Stimulated activated CD8-positive, alpha-beta memory T cell treated with anti-CD3 and anti-CD28 coated beads, Interleukin-12 subunit alpha, Interleukin-12 subunit beta, amount 100 ng/mL, for 1 hour (primary cell): ENCODE measurements at regions not wholly inside any gene's neighbourhood (a gene's known extent, or its start where the extent isn't known, plus 50 kb on each side); places are given as distances from the start of the nearest gene placed in this dataset.
"Not testable (repeated sequence)": the region's sequence is repeated elsewhere in the genome, so short reads cannot be mapped to it uniquely, and the experiment has no call there.

ENCODE experiments used
- DNase-seq: peaks from one replicate; pipeline ENCODE4 v3.0.0-alpha.2; 2020; ENCODE audit warnings: low read depth

DNA sequence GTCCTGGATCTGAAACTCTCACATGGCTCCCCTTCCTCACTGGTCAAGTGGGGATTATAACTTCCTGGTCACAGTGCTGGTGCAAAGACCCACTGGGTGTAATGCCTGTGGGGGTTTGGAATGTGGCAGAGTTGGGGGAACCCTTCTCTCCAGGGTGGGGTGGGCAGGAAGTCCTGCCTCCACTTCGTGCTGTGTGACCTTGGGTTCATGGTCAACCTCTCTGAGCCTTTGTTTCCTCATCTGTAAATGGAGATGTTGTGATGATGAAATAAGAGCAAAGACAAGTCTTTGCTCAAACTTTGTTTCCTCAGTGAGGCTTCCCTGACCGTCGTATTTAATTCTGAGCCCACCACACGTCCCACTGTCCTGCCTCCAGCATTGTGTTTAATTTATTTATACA is 564.7 kb downstream of the PTPRU start:
- no peak for DNase-seq

- DNase-seq: no peak
Observed at GRCh38 chr1:29800522-29800956, 564.2 kb downstream of the PTPRU start.

GRCh38 chr1:29800120-29800519 is 563.8 kb downstream of the PTPRU start:
- DNase-seq: no peak

DNA sequence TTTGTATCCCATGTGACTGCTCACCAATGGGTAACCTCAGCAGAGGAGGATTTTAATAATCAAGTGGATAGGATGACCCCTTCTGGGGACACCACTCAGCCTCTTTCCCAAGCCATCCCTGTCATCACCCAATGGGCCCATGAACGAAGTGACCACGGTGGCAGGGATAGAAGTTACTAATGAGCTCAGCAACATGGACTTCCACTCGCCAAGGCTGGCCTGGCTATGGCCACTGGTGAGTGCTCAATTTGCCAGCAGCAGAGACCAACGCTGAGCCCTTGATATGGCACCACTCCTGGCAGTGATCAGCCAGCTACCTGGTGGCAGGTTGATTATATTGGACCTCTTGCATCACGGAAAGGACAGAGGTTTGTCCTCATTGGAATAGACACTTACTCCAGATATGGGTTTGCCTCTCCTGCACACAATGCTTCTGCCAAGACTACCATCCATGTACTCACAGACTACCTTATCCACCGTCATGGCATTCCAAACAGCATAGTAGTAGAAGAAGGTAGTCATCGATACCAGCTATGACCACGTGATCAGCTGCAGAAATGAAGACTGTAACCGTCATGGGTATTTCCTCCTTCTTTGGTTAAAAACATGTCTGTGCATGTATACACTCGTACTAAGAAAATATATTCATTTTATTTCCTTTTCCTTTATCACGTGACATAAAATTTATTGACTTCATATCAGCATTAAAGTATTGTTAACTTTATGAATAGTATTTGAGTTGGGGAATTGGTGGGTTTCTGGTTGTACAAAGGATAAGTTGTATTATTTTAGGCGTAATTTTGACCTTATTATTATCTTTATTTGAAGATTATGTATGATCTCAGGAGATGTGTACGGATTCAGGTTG is 562.6 kb downstream of the PTPRU start:
- DNase-seq: no peak

GRCh38 chr1:29797125-29797524 is 560.8 kb downstream of the PTPRU start:
- DNase-seq: not testable (repeated sequence)

GRCh38 chr1:29795965-29796364 is 559.6 kb downstream of the PTPRU start:
- DNase-seq: not testable (repeated sequence)

DNA sequence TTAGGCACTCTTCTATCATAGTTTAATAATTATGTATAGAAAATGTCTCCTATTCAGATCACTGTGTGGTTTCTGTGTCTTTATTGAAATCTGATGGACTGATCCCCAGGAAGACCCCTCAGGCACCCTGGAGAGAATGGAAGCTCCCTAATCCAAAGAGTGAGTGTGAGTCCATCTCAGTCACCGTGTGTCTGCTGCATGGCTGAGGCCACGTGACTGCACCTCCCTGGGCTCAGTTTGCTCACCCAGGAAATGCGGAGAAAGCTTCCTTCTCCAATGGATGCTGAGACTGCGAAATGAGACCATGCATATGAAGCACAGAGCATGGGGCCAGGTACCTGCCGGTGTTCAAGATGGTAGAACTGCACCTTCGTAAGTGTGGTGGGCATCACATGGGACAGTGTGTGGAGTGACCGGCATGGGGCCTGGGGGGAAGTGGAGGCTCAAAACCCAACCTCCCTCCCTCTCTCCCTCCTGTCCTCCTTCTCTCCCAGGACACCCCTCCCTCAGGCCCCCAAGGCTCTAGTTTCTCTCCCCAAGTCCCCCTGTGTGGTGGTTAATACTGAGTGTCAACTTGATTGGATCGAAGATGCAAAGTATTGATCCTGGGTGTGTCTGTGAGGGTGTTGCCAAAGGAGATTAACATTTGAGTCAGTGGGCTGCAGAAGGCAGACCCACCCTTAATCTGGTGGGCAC is 557.5 kb downstream of the PTPRU start:
- no peak for DNase-seq

DNA sequence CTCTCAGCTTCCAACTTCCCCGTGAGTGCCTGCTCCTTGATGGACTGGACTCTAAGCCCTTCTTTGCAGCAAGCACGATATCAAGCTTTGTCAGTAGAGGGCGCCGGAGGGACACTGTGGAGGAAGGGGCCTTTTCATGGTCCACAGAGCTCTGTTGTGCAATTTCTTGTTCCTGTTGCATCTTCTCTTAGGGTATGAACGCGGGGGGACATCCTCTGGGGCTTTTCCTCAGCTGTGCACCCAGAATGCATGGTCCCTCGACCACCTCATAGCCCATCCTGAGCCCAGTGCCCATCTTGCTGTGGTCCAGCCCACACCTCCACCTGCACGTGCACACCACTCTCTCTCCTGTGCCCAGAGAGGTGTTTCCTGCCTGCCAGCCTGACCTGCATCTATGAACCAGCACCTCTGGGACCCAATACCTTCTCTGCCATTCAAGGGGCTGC is 556.8 kb downstream of the PTPRU start:
- DNase-seq: peak; percentile 28

DNA sequence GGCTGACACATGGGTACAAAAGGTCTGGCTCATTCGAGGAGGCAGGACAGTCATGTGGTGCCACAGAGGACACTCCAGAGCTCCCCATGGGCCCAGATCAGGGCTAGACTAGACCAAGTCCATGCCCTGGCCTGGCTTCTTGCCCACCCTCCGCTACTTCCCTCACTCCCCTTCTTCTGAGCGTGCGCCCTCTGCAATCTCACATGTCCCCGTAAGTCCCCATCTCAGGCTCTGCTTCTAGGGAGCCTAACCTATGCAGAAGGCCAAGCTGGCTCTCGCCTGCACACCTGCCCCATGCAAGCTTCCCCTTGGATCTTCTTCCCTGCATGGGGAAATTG is 553.6 kb downstream of the PTPRU start:
- no peak for DNase-seq

DNA sequence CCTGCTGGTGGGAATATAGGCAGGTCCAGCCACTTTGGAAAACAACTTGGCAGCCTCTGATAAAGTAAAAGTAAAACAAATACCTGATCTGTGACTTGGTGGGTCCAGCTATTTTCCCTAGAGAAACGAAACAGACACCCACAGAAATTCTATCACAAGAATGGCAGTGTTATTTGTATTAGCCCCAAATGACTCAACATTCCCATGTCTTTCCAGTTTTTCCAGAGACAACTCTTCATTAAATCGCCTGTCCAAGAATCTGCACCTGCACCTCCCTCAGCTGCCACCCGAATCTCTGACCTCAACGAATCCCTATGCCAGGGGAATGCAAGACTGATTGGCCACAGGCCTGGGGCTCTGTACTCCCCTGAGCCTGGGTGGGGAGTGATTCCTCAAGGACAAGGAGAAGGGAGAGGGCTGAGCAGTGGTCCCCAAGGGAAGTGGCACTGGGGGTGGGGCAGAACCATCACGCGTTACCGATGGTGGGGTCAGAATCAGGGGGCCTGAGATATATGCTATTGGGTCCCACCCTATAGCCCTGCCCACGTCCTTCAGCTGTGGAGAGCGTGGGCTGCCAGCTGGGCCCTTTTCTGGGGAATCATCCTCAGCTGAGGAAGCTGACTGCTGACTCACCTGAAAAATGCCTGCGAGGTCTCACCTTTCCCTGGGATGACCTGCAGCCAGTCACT is 553.0 kb downstream of the PTPRU start:
- DNase-seq: no peak

- no peak for DNase-seq
Observed at GRCh38 chr1:29786791-29787732, 550.7 kb downstream of the PTPRU start.

DNA sequence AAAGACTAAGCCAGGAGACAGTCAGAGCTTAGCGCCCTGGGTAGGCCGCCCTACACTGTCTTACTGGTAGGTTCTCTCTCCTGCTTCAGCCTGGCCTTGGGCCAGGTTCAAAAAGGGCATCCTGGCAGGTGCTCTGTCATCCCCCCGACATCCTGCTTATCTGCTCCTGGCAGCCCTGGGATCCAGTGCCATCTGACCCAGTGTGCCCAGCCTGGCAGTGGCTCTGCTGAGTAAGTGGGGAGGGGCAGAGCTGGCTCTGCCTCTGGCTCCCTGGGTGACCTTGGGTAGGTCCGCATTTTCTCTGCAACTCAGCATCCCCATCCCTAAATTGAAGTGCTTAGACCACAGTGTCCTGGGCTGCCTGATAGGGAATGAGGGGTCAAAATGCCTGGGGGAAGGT is 549.9 kb downstream of the PTPRU start:
- DNase-seq: no peak

- DNase-seq: no peak
Observed at GRCh38 chr1:29785554-29785953, 549.2 kb downstream of the PTPRU start.

- DNase-seq: no peak
Observed at GRCh38 chr1:29785137-29785527, 548.8 kb downstream of the PTPRU start.

DNA sequence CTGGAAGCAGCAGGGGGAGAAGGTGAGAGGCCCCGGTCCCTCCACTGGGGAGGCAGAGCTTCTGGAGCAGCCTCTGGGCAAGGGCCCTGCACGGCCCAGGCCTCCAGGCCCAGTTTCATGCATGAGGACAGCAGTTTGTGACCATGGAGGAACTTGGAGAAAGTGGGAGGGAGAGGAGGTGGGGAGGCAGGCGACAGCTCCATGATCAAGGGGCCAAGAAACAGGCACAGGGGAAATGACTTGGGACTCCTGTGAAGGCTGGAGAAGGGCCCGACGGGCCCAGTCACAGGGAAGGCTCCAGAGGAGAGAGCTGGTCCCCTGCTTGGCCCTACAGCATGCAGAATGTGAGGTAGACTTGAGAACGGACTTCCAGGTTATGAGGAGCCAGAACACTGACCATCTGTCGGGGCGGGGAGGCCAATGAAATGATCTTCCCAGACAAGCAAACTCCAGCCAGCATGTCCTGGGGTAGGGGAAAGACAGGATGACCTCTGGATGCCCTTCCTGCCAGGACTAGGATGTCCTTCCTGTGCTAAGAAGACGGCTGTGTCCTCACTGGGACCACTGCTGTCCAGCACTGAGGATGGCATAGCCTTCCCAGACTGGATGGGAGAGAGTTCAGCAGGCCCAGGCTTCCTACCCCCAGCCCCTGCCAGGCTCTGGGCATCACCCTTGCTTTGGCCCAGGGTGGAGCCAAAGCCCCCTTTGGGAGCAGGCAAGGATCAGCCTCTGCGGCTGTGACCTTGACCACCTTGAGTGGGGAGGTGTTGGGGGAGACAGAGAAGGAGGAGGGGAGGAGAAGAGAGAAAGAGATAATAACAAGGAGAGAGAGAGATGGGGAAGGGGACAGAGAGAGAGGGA is 548.2 kb downstream of the PTPRU start:
- no peak for DNase-seq

- no peak for DNase-seq
Observed at GRCh38 chr1:29783508-29784275, 547.4 kb downstream of the PTPRU start.

- DNase-seq: no peak
Observed at GRCh38 chr1:29782846-29783507, 546.7 kb downstream of the PTPRU start.

- no peak for DNase-seq
Observed at GRCh38 chr1:29779146-29779545, 542.8 kb downstream of the PTPRU start.

- no peak for DNase-seq
Observed at GRCh38 chr1:29777522-29777921, 541.2 kb downstream of the PTPRU start.
